ENCODE measurements at regions not wholly inside any gene's neighbourhood (a gene's known extent, or its start where the extent isn't known, plus 50 kb on each side); places are given as distances from the start of the nearest gene placed in this dataset.

- TF ChIP-seq CTCF (conservative IDR thresholded peaks at IDR 0.05 in 1 of 2, IDR thresholded peaks at IDR 0.05 in 1 of 2; ENCODE audit: low read depth in 1 of 2, low read length in 2 of 2): no peak
- no peak for TF ChIP-seq EZH2 (IDR thresholded peaks at IDR 0.05; ENCODE audit: low read length, missing control alignments)
These were observed 62.2 kb upstream of the INCENP start for GRCh38 chr11:62061356-62062222.

Measured in fibroblast of lung (primary cell).